Lower leg skin (tissue), 4 donors: ENCODE measurements at regions not wholly inside any gene's neighbourhood (a gene's known extent, or its start where the extent isn't known, plus 50 kb on each side); places are given as distances from the start of the nearest gene placed in this dataset.
A peak's percentile ranks its signal among the peaks of the same experiment; 100 is the strongest.

Experiments
- DNase-seq, 2 donors: peaks; one replicate each; pipeline ENCODE4 v3.0.0-alpha.2; 2019; ENCODE audit warnings: low spot score in 2 of 2
- H3K4me3 ChIP-seq: fragments of 200-600 bp; sonication (generic); 2 replicates; pipeline ENCODE4 v1.5.1; 2017; ENCODE audit warnings: mild to moderate bottlenecking, low read depth; ENCODE audit not compliant: poor library complexity, severe bottlenecking
- CTCF ChIP-seq, 3 donors: fragments of 450-650 bp; IDR thresholded peaks; one replicate each; pipeline ENCODE4 v1.5.1; 2016; ENCODE audit warnings: antibody characterized with exemption in 3 of 3, mild to moderate bottlenecking in 3 of 3, moderate library complexity in 2 of 3
- POLR2A ChIP-seq, 2 donors: fragments of 450-650 bp; IDR thresholded peaks; one replicate each; pipeline ENCODE4 v1.6.1; 2016 to 2017; ENCODE audit warnings: antibody characterized with exemption in 2 of 2, mild to moderate bottlenecking in 1 of 2, moderate library complexity in 1 of 2
- WGBS, 2 donors: methylation state at CpG; one replicate each; pipeline ENCODE4 v1.1.5; 2018; 5-methylcytosine and 5-hydroxymethylcytosine counted together
- intact Hi-C: fragments of 100-400 bp; cut with DNase I; formaldehyde crosslinking; loops from one replicate; pipeline ENCODE4 v1.15.0; 2023; ENCODE audit warnings: low total_unique reads

DNA sequence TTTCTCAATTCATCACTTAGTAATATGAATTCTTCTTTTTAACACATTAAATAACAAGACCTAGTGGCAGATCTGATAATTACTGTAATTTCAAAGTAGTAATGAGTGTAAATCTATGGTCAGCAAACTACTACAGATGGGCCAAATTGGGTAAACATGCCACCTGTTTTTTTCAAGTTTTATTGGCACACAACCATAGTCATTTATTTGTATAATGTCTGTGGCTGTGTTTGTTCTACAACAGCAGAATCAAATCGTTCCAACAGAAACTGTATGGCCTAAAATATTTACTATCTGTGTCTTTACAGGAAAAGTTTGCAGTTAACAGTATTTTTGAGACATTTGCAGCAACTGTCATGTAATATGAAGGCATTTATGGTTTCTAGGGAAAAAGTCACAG, 86.1 kb upstream of the EYA2 start:
- intact Hi-C loops = no loop called here
- WGBS, 2 donors = 48 to 53% methylated on average over 1 of the region's 1 CpG
- TF ChIP-seq CTCF (IDR thresholded peaks at IDR 0.05) (no peak), POLR2A (IDR thresholded peaks at IDR 0.05) (no peak)
- DNase-seq = no peak
- no peak overlapping the region for H3K4me3 ChIP-seq

- 57 to 68% methylated on average over 12 of the region's 12 CpGs for WGBS, 2 donors
- intact Hi-C loops = no loop called here
- no peak overlapping the region for H3K4me3 ChIP-seq
Observed at GRCh38 chr20:46809706-46810360, 84.8 kb upstream of the EYA2 start.

GRCh38 chr20:46810448-46811223, 84.0 kb upstream of the EYA2 start:
- DNase-seq = peak in 1 of 2 donors; percentile 18
- H3K4me3 ChIP-seq = no peak overlapping the region
- TF ChIP-seq POLR2A (IDR thresholded peaks at IDR 0.05) = no peak
- intact Hi-C loops = no loop called here
- WGBS, 2 donors = 37 to 53% methylated on average over 19 of the region's 20 CpGs

More at GRCh38 chr20:46809706-46810360, 84.8 kb upstream of the EYA2 start:
- peak in 1 of 2 donors; percentile 42 for DNase-seq
- TF ChIP-seq POLR2A (IDR thresholded peaks at IDR 0.05) = no peak

- TF ChIP-seq CTCF (IDR thresholded peaks at IDR 0.05) (no peak), POLR2A (IDR thresholded peaks at IDR 0.05) (no peak)
- no peak overlapping the region for H3K4me3 ChIP-seq
- peak in 1 of 2 donors; percentile 60 for DNase-seq
- intact Hi-C loops = no loop called here
- 9 to 14% methylated on average over 31 to 46 of the region's 54 CpGs for WGBS, 2 donors
Observed at GRCh38 chr20:46811224-46812084, 83.2 kb upstream of the EYA2 start.

DNA sequence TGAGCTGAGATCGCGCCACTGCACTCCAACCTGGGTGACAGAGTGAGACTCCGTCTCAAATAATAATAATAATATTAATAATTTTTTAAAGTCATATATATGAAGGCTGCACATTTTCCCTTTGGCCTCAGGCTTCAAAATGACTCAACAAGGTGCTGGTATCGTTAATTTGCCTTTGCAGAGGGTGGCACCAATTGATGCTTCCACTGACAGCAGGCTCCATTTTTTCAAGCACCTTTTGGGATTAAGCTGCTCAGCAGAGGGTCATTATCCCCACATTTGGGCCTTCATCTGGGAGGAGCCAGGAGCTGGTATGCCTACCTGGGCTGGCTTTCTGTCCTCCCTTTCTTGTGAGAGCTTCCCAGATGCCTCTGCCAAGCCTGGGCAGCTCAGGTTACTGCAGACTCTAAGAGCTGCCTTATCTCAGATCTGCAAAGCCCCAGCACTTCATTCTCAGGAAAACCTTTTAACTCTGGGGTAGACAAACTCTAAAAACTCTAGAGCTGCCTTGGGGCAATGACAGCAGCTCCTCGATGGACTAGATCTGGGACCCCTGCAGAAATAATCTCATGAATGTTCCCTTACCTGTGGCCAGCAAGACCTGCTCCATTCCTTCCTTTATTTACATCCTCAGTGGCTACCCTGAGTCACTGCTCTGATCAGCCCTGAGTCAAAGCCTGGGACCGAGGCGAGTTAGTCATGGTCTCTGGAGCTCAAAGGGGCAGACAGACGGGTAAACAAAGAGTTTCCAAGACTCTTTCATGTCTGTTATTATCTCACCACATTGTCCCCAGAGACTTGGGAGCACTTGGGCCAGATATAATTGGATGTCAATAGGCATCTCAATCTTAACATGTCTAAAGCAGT, 80.0 kb upstream of the EYA2 start:
- whole genome bisulfite sequencing, 2 donors = 50 to 53% methylated on average over 8 of the region's 8 CpGs
- TF ChIP-seq CTCF (IDR thresholded peaks at IDR 0.05) = peak in 1 of 3 donors; percentile 71
- TF ChIP-seq POLR2A (IDR thresholded peaks at IDR 0.05) = no peak
- peak in 1 of 2 donors; percentile 61 for DNase-seq
- H3K4me3 ChIP-seq = no peak overlapping the region
- intact Hi-C loops = no loop called here

- intact Hi-C loops = no loop called here
- peak in 1 of 2 donors; percentile 20 for DNase-seq
- 66 to 72% methylated on average over 5 of the region's 5 CpGs for WGBS, 2 donors
- no peak overlapping the region for H3K4me3 ChIP-seq
- no peak for TF ChIP-seq CTCF (IDR thresholded peaks at IDR 0.05)
- TF ChIP-seq POLR2A (IDR thresholded peaks at IDR 0.05) = no peak
Observed at GRCh38 chr20:46816097-46816496, 78.5 kb upstream of the EYA2 start.
